Activated CD8-positive, alpha-beta T cell treated with anti-CD3 and anti-CD28 coated beads for 36 hours (primary cell): ENCODE measurements at regions not wholly inside any gene's neighbourhood (a gene's known extent, or its start where the extent isn't known, plus 50 kb on each side); places are given as distances from the start of the nearest gene placed in this dataset.

ENCODE experiments used
- ATAC-seq: fragments of 200-7000 bp; cut with Tn5 transposase; one replicate; pipeline ENCODE4 v1.10.0; 2021; ENCODE audit warnings: mild to moderate bottlenecking, moderate library complexity
- CTCF ChIA-PET: fragments of 350-600 bp; sonication (Branson Sonifier 250); formaldehyde crosslinking; loops from one replicate; lab custom pipeline; 2021; ENCODE audit warnings: antibody characterized with exemption; lab: Charles Lee
- POLR2A ChIA-PET: fragments of 350-600 bp; sonication (Branson Sonifier 250); formaldehyde crosslinking; loops from one replicate; lab custom pipeline; 2021; ENCODE audit warnings: antibody characterized with exemption; lab: Charles Lee
- DNase-seq: peaks from one replicate; pipeline ENCODE4 v3.0.0-alpha.2; 2020
- H3K27ac Mint-ChIP-seq: one replicate; pipeline ENCODE4 v1.8.0; 2021; ENCODE audit warnings: mild to moderate bottlenecking, mixed read lengths
- H3K27me3 Mint-ChIP-seq: one replicate; pipeline ENCODE4 v1.8.0; 2021; ENCODE audit warnings: mixed read lengths
- H3K36me3 Mint-ChIP-seq: one replicate; pipeline ENCODE4 v1.8.0; 2021; ENCODE audit warnings: low read depth, mixed read lengths
- H3K4me1 Mint-ChIP-seq: one replicate; pipeline ENCODE4 v1.8.0; 2021; ENCODE audit warnings: low read depth, mixed read lengths
- H3K4me3 Mint-ChIP-seq: one replicate; pipeline ENCODE4 v1.8.0; 2021; ENCODE audit warnings: mild to moderate bottlenecking, moderate library complexity, mixed read lengths
- H3K9me3 Mint-ChIP-seq: one replicate; pipeline ENCODE4 v1.8.0; 2021; ENCODE audit warnings: mixed read lengths
- intact Hi-C: fragments of 100-400 bp; cut with micrococcal nuclease; formaldehyde crosslinking; loops from one replicate; pipeline ENCODE4 v1.10.0; 2022
- TF ChIP-seq, protein P1 (sequence below): fragments of 200-600 bp; IDR thresholded peaks from one replicate; pipeline ENCODE4 v1.8.0; 2022; ENCODE audit warnings: antibody characterized with exemption, mild to moderate bottlenecking

DNA sequence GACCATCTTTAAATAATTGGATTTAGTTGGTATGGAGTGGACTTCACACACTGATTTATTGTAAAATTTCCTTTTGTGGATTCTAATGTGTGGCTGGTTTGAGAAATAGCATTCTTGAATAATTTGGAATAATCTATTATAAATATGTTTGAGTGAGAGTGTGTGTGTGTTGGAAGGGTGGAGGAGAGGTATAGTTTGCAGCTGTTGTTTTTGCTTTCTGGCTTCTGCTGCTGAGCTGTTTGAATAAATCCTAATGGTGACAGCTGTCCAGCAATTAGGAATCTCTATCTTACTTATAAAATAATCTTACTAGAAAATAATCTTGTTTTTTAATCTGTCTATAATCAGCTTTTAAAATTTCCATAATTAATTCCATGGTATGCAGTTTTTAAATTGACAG lies 1283.0 kb upstream of the CDH2 start:
- TF ChIP-seq, protein P1, sequence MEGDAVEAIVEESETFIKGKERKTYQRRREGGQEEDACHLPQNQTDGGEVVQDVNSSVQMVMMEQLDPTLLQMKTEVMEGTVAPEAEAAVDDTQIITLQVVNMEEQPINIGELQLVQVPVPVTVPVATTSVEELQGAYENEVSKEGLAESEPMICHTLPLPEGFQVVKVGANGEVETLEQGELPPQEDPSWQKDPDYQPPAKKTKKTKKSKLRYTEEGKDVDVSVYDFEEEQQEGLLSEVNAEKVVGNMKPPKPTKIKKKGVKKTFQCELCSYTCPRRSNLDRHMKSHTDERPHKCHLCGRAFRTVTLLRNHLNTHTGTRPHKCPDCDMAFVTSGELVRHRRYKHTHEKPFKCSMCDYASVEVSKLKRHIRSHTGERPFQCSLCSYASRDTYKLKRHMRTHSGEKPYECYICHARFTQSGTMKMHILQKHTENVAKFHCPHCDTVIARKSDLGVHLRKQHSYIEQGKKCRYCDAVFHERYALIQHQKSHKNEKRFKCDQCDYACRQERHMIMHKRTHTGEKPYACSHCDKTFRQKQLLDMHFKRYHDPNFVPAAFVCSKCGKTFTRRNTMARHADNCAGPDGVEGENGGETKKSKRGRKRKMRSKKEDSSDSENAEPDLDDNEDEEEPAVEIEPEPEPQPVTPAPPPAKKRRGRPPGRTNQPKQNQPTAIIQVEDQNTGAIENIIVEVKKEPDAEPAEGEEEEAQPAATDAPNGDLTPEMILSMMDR, result no peak
- Mint-ChIP-seq H3K4me1 (no peaks in the 10 kb centered on the region), H3K9me3 (peaks cover 8% of the 10 kb centered on the region), H3K36me3 (no peaks in the 10 kb centered on the region), H3K27ac (no peak overlapping the region), H3K4me3 (no peak overlapping the region), H3K27me3 (no peaks in the 10 kb centered on the region)
- ChIA-PET POLR2A (no interaction called here), CTCF (no interaction called here)
- DNase-seq (no peak), ATAC-seq (no peak)
- intact Hi-C loops, result no loop called here

- Mint-ChIP-seq H3K4me1 (no peaks in the 10 kb centered on the region), H3K36me3 (no peaks in the 10 kb centered on the region), H3K9me3 (peaks cover 10% of the 10 kb centered on the region), H3K27ac (no peak overlapping the region), H3K27me3 (no peaks in the 10 kb centered on the region), H3K4me3 (no peak overlapping the region)
- ATAC-seq (no peak), DNase-seq (no peak)
- intact Hi-C loops, result no loop called here
- TF ChIP-seq, protein P1, result no peak
- POLR2A ChIA-PET, result no interaction called here
- CTCF ChIA-PET, result no interaction called here
Measured at GRCh38 chr18:29457316-29457889, 1280.5 kb upstream of the CDH2 start.

DNA sequence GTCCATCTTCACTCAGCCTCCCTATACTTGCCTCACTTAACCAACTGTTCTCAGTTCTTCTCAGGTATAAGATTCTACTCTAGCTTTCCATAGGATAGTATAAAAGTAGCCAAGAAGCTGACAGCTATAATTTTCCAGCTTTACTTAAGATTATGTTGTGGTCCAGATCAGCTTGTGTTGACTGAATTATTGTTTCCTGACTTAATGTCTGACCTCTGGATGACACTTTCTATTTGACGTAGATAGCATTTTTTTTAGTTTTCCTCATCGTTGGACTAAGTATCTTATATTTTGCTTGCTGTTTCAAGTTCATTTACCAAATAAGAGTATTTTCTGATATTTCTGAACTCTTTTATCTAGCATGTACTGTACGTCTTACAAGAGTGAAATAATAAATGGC lies 1272.5 kb upstream of the CDH2 start:
- H3K4me3 Mint-ChIP-seq, result no peak overlapping the region
- no peaks in the 10 kb centered on the region for H3K27me3 Mint-ChIP-seq
- TF ChIP-seq, protein P1, result no peak
- POLR2A ChIA-PET, result no interaction called here
- CTCF ChIA-PET, result no interaction called here
- no peaks in the 10 kb centered on the region for H3K4me1 Mint-ChIP-seq
- H3K9me3 Mint-ChIP-seq, result peaks cover 2% of the 10 kb centered on the region
- ATAC-seq, result no peak
- no peak for DNase-seq
- intact Hi-C loops, result no loop called here
- H3K27ac Mint-ChIP-seq, result no peak overlapping the region
- H3K36me3 Mint-ChIP-seq, result no peaks in the 10 kb centered on the region

DNA sequence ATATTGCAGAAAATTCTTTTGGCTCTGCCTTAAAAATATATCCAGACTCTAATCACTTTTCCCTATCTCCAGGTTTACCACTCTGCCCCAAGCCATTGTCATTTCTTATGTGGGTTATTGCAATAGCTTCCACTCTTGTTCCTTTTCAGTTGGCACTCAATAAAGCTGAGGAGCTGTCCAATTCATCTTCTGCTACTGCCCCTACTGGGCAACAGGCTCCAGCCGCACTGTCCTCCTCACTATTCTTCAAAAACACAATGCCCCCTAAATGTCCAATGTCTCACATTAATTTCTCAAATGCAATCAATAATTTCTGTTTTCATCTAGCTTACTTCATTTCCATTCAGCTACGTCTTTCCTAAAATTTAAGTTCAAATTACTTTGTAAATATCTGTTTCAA lies 1262.5 kb upstream of the CDH2 start:
- Mint-ChIP-seq H3K9me3 (peaks cover 8% of the 10 kb centered on the region), H3K27me3 (no peaks in the 10 kb centered on the region), H3K36me3 (no peaks in the 10 kb centered on the region), H3K4me3 (no peak overlapping the region), H3K4me1 (no peaks in the 10 kb centered on the region), H3K27ac (no peak overlapping the region)
- CTCF ChIA-PET, result no interaction called here
- intact Hi-C loops, result no loop called here
- TF ChIP-seq, protein P1, result no peak
- no peak for ATAC-seq
- POLR2A ChIA-PET, result no interaction called here
- no peak for DNase-seq

GRCh38 chr18:29436459-29436858 lies 1259.5 kb upstream of the CDH2 start:
- no peaks in the 10 kb centered on the region for H3K36me3 Mint-ChIP-seq
- DNase-seq (no peak), ATAC-seq (no peak)
- intact Hi-C loops, result no loop called here
- CTCF ChIA-PET, result no interaction called here
- no peak overlapping the region for H3K27ac Mint-ChIP-seq
- TF ChIP-seq, protein P1, result no peak
- no peak overlapping the region for H3K4me3 Mint-ChIP-seq
- POLR2A ChIA-PET, result no interaction called here
- peaks cover 8% of the 10 kb centered on the region for H3K9me3 Mint-ChIP-seq
- no peaks in the 10 kb centered on the region for H3K27me3 Mint-ChIP-seq
- no peaks in the 10 kb centered on the region for H3K4me1 Mint-ChIP-seq
